ENCODE measurements at regions not wholly inside any gene's neighbourhood (a gene's known extent, or its start where the extent isn't known, plus 50 kb on each side); places are given as distances from the start of the nearest gene placed in this dataset.

DNA sequence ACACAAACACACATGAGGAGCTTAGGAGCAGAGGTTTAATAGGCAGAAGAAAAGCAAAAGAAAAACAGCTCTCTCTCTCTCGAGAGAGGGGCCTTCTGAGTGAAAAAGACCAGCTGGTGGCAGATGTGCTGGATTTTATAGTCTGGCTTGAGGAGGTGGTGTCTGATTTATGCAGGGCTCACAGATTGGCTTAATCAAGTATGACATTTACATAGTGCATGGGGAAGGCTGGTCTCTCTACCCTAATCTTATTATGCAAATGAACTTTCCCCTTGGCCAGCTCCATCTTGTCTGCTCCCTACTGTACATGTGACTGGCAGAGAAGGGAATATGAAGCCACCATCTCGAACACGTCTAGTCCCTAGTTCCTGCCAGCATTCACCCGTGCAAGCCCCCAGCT lies 219.5 kb upstream of the ZNF804B start:
- Histone ChIP-seq H3K9ac (ENCODE audit: low read length) (no peak overlapping the region), H3K18ac (ENCODE audit: low read depth in 1 of 2, low read length in 2 of 2) (no peak overlapping the region), H3K4me2 (ENCODE audit: low read length, poor library complexity, severe bottlenecking) (no peak overlapping the region), H3K27ac (ENCODE audit: low read length, poor library complexity, severe bottlenecking) (no peak overlapping the region), H2AK5ac (ENCODE audit: low read length, severe bottlenecking) (no peak overlapping the region), H2BK12ac (ENCODE audit: low read length in 2 of 2) (no peak overlapping the region), H2BK120ac (ENCODE audit: low read depth, low read length) (no peak overlapping the region), H2BK5ac (ENCODE audit: low read depth, low read length, poor library complexity, severe bottlenecking) (no peak overlapping the region), H3K4me3 (ENCODE audit: insufficient read depth in 1 of 2, low read depth in 1 of 2, low read length in 2 of 2) (no peak overlapping the region), H3K79me1 (replicated peaks; ENCODE audit: low read length, poor library complexity, severe bottlenecking) (no peaks in the 10 kb centered on the region), H3K36me3 (ENCODE audit: control insufficient read depth in 1 of 2, insufficient read depth in 2 of 2, low read depth in 1 of 2, low read length in 2 of 2) (no peaks in the 10 kb centered on the region), H2BK15ac (ENCODE audit: low read depth, poor library complexity, severe bottlenecking) (no peak overlapping the region), H3K27me3 (ENCODE audit: control insufficient read depth in 1 of 2, insufficient read depth in 1 of 2, low read length in 2 of 2) (no peaks in the 10 kb centered on the region), H3K9me3 (ENCODE audit: control insufficient read depth, low read length) (peaks cover 3% of the 10 kb centered on the region), H3K4ac (ENCODE audit: low read depth in 1 of 2, low read length in 2 of 2) (no peak overlapping the region), H3K23ac (ENCODE audit: low read length in 2 of 2) (no peak overlapping the region), H4K91ac (ENCODE audit: low read length) (no peak overlapping the region), H3K4me1 (ENCODE audit: control insufficient read depth, insufficient read depth, low read depth, low read length) (no peaks in the 10 kb centered on the region), H4K8ac (ENCODE audit: low read length) (no peak overlapping the region), H3K14ac (ENCODE audit: low read length in 2 of 2) (no peak overlapping the region), H2AFZ (ENCODE audit: low read depth, low read length) (no peak overlapping the region)
- WGBS, result 78% methylated on average over 3 of the region's 4 CpGs
- DNase-seq, result no peak

DNA sequence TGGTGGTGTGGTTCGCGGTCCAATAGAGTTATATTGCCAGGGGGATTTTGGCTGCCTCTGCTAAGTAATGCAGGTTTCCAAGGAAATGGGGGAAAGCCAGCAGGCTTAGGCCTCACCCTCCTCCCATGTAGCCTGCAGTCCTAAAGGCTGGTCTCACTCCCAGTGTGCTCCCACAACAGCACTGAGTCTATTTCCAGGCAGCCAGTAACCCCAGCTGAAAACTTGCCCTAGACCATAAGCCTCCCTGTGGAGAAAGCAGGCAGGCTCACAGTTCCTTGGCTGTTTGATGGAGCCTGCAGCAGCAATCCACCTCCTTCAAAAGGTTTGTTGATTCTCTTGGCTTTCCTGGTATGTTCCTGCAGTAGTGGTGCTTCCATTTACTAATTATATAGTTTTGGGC lies 220.0 kb upstream of the ZNF804B start:
- no peak overlapping the region for H2BK15ac ChIP-seq (ENCODE audit: low read depth, poor library complexity, severe bottlenecking)
- peaks cover 3% of the 10 kb centered on the region for H3K9me3 ChIP-seq (ENCODE audit: control insufficient read depth, low read length)
- no peak overlapping the region for H2AFZ ChIP-seq (ENCODE audit: low read depth, low read length)
- H3K9ac ChIP-seq (ENCODE audit: low read length), result no peak overlapping the region
- no peak overlapping the region for H2BK5ac ChIP-seq (ENCODE audit: low read depth, low read length, poor library complexity, severe bottlenecking)
- no peak overlapping the region for H2AK5ac ChIP-seq (ENCODE audit: low read length, severe bottlenecking)
- H3K27me3 ChIP-seq (ENCODE audit: control insufficient read depth in 1 of 2, insufficient read depth in 1 of 2, low read length in 2 of 2), result no peaks in the 10 kb centered on the region
- no peak overlapping the region for H3K4ac ChIP-seq (ENCODE audit: low read depth in 1 of 2, low read length in 2 of 2)
- no peak overlapping the region for H3K27ac ChIP-seq (ENCODE audit: low read length, poor library complexity, severe bottlenecking)
- no peak overlapping the region for H3K4me3 ChIP-seq (ENCODE audit: insufficient read depth in 1 of 2, low read depth in 1 of 2, low read length in 2 of 2)
- no CpG with 5 or more reads among the region's 2 CpGs for WGBS
- no peak for DNase-seq
- H3K18ac ChIP-seq (ENCODE audit: low read depth in 1 of 2, low read length in 2 of 2), result no peak overlapping the region
- no peaks in the 10 kb centered on the region for H3K36me3 ChIP-seq (ENCODE audit: control insufficient read depth in 1 of 2, insufficient read depth in 2 of 2, low read depth in 1 of 2, low read length in 2 of 2)
- H3K4me1 ChIP-seq (ENCODE audit: control insufficient read depth, insufficient read depth, low read depth, low read length), result no peaks in the 10 kb centered on the region
- H3K14ac ChIP-seq (ENCODE audit: low read length in 2 of 2), result no peak overlapping the region
- H3K23ac ChIP-seq (ENCODE audit: low read length in 2 of 2), result no peak overlapping the region
- H2BK12ac ChIP-seq (ENCODE audit: low read length in 2 of 2), result no peak overlapping the region
- no peak overlapping the region for H4K8ac ChIP-seq (ENCODE audit: low read length)
- no peak overlapping the region for H3K4me2 ChIP-seq (ENCODE audit: low read length, poor library complexity, severe bottlenecking)
- no peaks in the 10 kb centered on the region for H3K79me1 ChIP-seq (replicated peaks; ENCODE audit: low read length, poor library complexity, severe bottlenecking)
- H4K91ac ChIP-seq (ENCODE audit: low read length), result no peak overlapping the region
- no peak overlapping the region for H2BK120ac ChIP-seq (ENCODE audit: low read depth, low read length)

DNA sequence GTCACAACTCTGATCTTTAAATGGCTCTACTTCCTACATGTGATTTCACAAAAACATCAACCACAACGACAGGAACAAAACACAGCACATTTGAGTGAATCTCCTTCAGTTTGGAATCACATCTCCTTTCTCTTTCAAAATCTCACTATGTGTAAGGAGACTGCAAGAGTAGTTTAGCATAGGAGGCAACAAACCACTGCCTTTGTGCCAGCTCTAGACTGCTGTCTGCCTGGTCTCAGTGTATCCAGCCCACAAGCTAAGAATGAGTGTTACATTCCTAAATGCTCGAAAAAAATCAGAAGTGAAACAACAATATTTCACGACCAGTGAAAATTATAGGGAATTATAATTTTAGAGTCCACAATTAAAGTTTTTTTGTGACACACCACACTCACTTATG lies 217.0 kb upstream of the STEAP4 start:
- no peak overlapping the region for H3K4me3 ChIP-seq (ENCODE audit: insufficient read depth in 1 of 2, low read depth in 1 of 2, low read length in 2 of 2)
- H3K23ac ChIP-seq (ENCODE audit: low read length in 2 of 2), result no peak overlapping the region
- no peaks in the 10 kb centered on the region for H3K9me3 ChIP-seq (ENCODE audit: control insufficient read depth, low read length)
- no peak for DNase-seq
- H3K4me2 ChIP-seq (ENCODE audit: low read length, poor library complexity, severe bottlenecking), result no peak overlapping the region
- no peak overlapping the region for H3K4ac ChIP-seq (ENCODE audit: low read depth in 1 of 2, low read length in 2 of 2)
- H4K8ac ChIP-seq (ENCODE audit: low read length), result no peak overlapping the region
- H2BK5ac ChIP-seq (ENCODE audit: low read depth, low read length, poor library complexity, severe bottlenecking), result no peak overlapping the region
- H4K91ac ChIP-seq (ENCODE audit: low read length), result no peak overlapping the region
- WGBS, result 78% methylated on average over 1 of the region's 3 CpGs
- H2AFZ ChIP-seq (ENCODE audit: low read depth, low read length), result no peak overlapping the region
- no peak overlapping the region for H3K18ac ChIP-seq (ENCODE audit: low read depth in 1 of 2, low read length in 2 of 2)
- H3K9ac ChIP-seq (ENCODE audit: low read length), result no peak overlapping the region
- H2AK5ac ChIP-seq (ENCODE audit: low read length, severe bottlenecking), result no peak overlapping the region
- no peak overlapping the region for H2BK120ac ChIP-seq (ENCODE audit: low read depth, low read length)
- no peak overlapping the region for H3K14ac ChIP-seq (ENCODE audit: low read length in 2 of 2)
- no peak overlapping the region for H2BK12ac ChIP-seq (ENCODE audit: low read length in 2 of 2)
- no peak overlapping the region for H3K27ac ChIP-seq (ENCODE audit: low read length, poor library complexity, severe bottlenecking)
- no peaks in the 10 kb centered on the region for H3K4me1 ChIP-seq (ENCODE audit: control insufficient read depth, insufficient read depth, low read depth, low read length)
- no peak overlapping the region for H2BK15ac ChIP-seq (ENCODE audit: low read depth, poor library complexity, severe bottlenecking)
- no peaks in the 10 kb centered on the region for H3K79me1 ChIP-seq (replicated peaks; ENCODE audit: low read length, poor library complexity, severe bottlenecking)
- no peaks in the 10 kb centered on the region for H3K36me3 ChIP-seq (ENCODE audit: control insufficient read depth in 1 of 2, insufficient read depth in 2 of 2, low read depth in 1 of 2, low read length in 2 of 2)
- H3K27me3 ChIP-seq (ENCODE audit: control insufficient read depth in 1 of 2, insufficient read depth in 1 of 2, low read length in 2 of 2), result no peaks in the 10 kb centered on the region

DNA sequence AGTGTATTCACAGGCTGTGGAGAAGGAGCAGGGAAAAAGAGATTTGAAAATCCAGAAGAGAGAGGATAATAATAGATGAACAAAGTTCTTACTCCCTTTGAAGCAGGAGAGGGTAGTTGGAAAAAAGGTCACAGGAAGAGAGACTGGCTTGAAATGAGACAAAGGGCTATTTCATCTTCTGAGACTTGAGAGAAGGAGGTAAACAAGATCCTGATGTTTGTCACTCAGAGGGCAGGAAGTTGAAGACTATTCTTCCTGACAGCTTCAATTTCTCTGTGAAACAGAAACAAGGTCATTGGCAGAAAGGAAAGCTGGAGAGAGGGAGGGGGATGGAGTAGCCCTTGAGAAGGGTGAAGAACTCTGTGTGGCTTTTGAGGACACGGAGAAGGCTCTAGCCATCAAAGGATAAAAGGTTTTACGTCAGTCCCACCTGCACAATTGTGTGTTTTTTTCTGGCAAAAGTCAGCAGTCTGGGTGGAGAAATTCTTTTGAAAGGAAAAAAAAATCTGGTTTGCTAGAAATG lies 216.1 kb upstream of the STEAP4 start:
- no peak overlapping the region for H2BK15ac ChIP-seq (ENCODE audit: low read depth, poor library complexity, severe bottlenecking)
- no peak overlapping the region for H2BK120ac ChIP-seq (ENCODE audit: low read depth, low read length)

More for the DNA sequence above, 216.1 kb upstream of the STEAP4 start:
- H3K36me3 ChIP-seq (ENCODE audit: control insufficient read depth in 1 of 2, insufficient read depth in 2 of 2, low read depth in 1 of 2, low read length in 2 of 2), result no peaks in the 10 kb centered on the region
- H3K27me3 ChIP-seq (ENCODE audit: control insufficient read depth in 1 of 2, insufficient read depth in 1 of 2, low read length in 2 of 2), result no peaks in the 10 kb centered on the region
- H3K9ac ChIP-seq (ENCODE audit: low read length), result no peak overlapping the region
- no peaks in the 10 kb centered on the region for H3K4me1 ChIP-seq (ENCODE audit: control insufficient read depth, insufficient read depth, low read depth, low read length)
- DNase-seq, result no peak
- no peaks in the 10 kb centered on the region for H3K9me3 ChIP-seq (ENCODE audit: control insufficient read depth, low read length)
- no peak overlapping the region for H4K8ac ChIP-seq (ENCODE audit: low read length)
- 65% methylated on average over 2 of the region's 2 CpGs for WGBS
- H3K4me2 ChIP-seq (ENCODE audit: low read length, poor library complexity, severe bottlenecking), result no peak overlapping the region
- no peak overlapping the region for H3K14ac ChIP-seq (ENCODE audit: low read length in 2 of 2)
- no peak overlapping the region for H2AK5ac ChIP-seq (ENCODE audit: low read length, severe bottlenecking)
- H3K27ac ChIP-seq (ENCODE audit: low read length, poor library complexity, severe bottlenecking), result no peak overlapping the region
- H3K4me3 ChIP-seq (ENCODE audit: insufficient read depth in 1 of 2, low read depth in 1 of 2, low read length in 2 of 2), result no peak overlapping the region
- H2AFZ ChIP-seq (ENCODE audit: low read depth, low read length), result no peak overlapping the region
- H3K4ac ChIP-seq (ENCODE audit: low read depth in 1 of 2, low read length in 2 of 2), result no peak overlapping the region
- no peak overlapping the region for H2BK12ac ChIP-seq (ENCODE audit: low read length in 2 of 2)
- no peak overlapping the region for H3K23ac ChIP-seq (ENCODE audit: low read length in 2 of 2)
- no peaks in the 10 kb centered on the region for H3K79me1 ChIP-seq (replicated peaks; ENCODE audit: low read length, poor library complexity, severe bottlenecking)
- no peak overlapping the region for H2BK5ac ChIP-seq (ENCODE audit: low read depth, low read length, poor library complexity, severe bottlenecking)
- no peak overlapping the region for H4K91ac ChIP-seq (ENCODE audit: low read length)
- H3K18ac ChIP-seq (ENCODE audit: low read depth in 1 of 2, low read length in 2 of 2), result no peak overlapping the region

All from mesenchymal stem cell (in vitro differentiated cells and primary cell).